Panc1 (cell line): ENCODE measurements at regions not wholly inside any gene's neighbourhood (a gene's known extent, or its start where the extent isn't known, plus 50 kb on each side); places are given as distances from the start of the nearest gene placed in this dataset.

Experiments
- ATAC-seq: fragments of 200-7000 bp; cut with Tn5 transposase; 2 replicates; pipeline ENCODE4 v1.9.1; 2020; ENCODE audit warnings: mild to moderate bottlenecking, moderate library complexity
- BruUV-seq: library from RNA; stranded (reverse); fragments of 400-500 nt; replicated peaks from 2 replicates; lab custom pipeline; 2021; lab: Mats Ljungman, UMichigan
- CTCF ChIA-PET: fragments of 300-600 bp; sonication (Branson Sonifier 250); formaldehyde crosslinking; loops from one replicate; lab custom pipeline; 2022; ENCODE audit warnings: antibody characterized with exemption; lab: Charles Lee
- POLR2A ChIA-PET: fragments of 300-600 bp; sonication (Branson Sonifier 250); formaldehyde crosslinking; loops from one replicate; lab custom pipeline; 2022; ENCODE audit warnings: antibody characterized with exemption; lab: Charles Lee
- DNase-seq: peaks from one replicate; pipeline ENCODE4 v3.0.0-alpha.2; 2010; ENCODE audit warnings: low read depth, low spot score
- H3K27ac ChIP-seq: 2 replicates; pipeline ENCODE4 v1.5.1; 2011; ENCODE audit warnings: mild to moderate bottlenecking, low read length, inconsistent platforms
- H3K27me3 ChIP-seq: fragments of 200-500 bp; sonication (Bioruptor generic); 2 replicates; pipeline ENCODE4 v1.6.0; 2014; ENCODE audit warnings: low read length, inconsistent platforms; ENCODE audit not compliant: control insufficient read depth, insufficient read depth
- H3K36me3 ChIP-seq: fragments of 200-500 bp; sonication (Bioruptor generic); 2 replicates; pipeline ENCODE4 v1.5.1; 2014; ENCODE audit warnings: inconsistent platforms, mild to moderate bottlenecking, low read length, moderate library complexity; ENCODE audit not compliant: control insufficient read depth, insufficient read depth
- H3K4me1 ChIP-seq: 2 replicates; pipeline ENCODE4 v1.5.1; 2011; ENCODE audit warnings: inconsistent platforms, mild to moderate bottlenecking, low read length, moderate library complexity; ENCODE audit not compliant: control insufficient read depth, insufficient read depth
- H3K4me3 ChIP-seq, 2 experiments: 2 replicates each; pipeline ENCODE4 v1.5.1; 2011 to 2012; ENCODE audit warnings: low read depth in 2 of 2, low read length in 2 of 2, mild to moderate bottlenecking in 2 of 2, inconsistent platforms in 1 of 2, moderate library complexity in 1 of 2
- H3K9me3 ChIP-seq: fragments of 200-500 bp; sonication (Bioruptor generic); 2 replicates; pipeline ENCODE4 v1.5.1; 2014; ENCODE audit warnings: low read depth, mild to moderate bottlenecking, inconsistent platforms, low read length, moderate library complexity; ENCODE audit not compliant: control insufficient read depth, insufficient read depth
- CTCF ChIP-seq: fragments of 450-650 bp; IDR thresholded peaks from 2 replicates; pipeline ENCODE4 v1.5.1; 2017; ENCODE audit warnings: mild to moderate bottlenecking
- POLR2AphosphoS5 ChIP-seq: IDR thresholded peaks from 2 replicates; pipeline ENCODE4 v1.6.1; 2012; ENCODE audit warnings: mild to moderate bottlenecking, low read depth, low read length, moderate library complexity
- REST ChIP-seq, 2 experiments: IDR thresholded peaks; 2 replicates each; pipeline ENCODE4 v1.6.1; 2011 to 2012; ENCODE audit warnings: low read depth in 2 of 2, control low read depth in 1 of 2, low read length in 1 of 2, mild to moderate bottlenecking in 1 of 2, moderate library complexity in 1 of 2; ENCODE audit not compliant: insufficient read depth in 1 of 2
- SIN3A ChIP-seq: IDR thresholded peaks from 2 replicates; pipeline ENCODE4 v1.6.1; 2012; ENCODE audit warnings: low read depth, mild to moderate bottlenecking, low read length, moderate library complexity, borderline replicate concordance; ENCODE audit not compliant: insufficient read depth
- TCF7L2 ChIP-seq: IDR thresholded peaks from 2 replicates; pipeline ENCODE4 v1.6.1; 2011; ENCODE audit warnings: mild to moderate bottlenecking, low read depth, low read length, inconsistent platforms
- in situ Hi-C: cut with HindIII; loops from 2 replicates; pipeline ENCODE4 v1.10.0; 2016; ENCODE audit warnings: low sequenced_read_pairs, low pct_unique_long_range_greater_than_20kb
- intact Hi-C: fragments of 100-400 bp; cut with micrococcal nuclease; formaldehyde crosslinking; loops from one replicate; pipeline ENCODE4 v1.10.0; 2022; ENCODE audit not compliant: unreplicated experiment

- in situ Hi-C loops = no loop called here
- Histone ChIP-seq H3K36me3 (no peaks in the 10 kb centered on the region), H3K4me3 (no peak overlapping the region), H3K4me1 (no peaks in the 10 kb centered on the region), H3K27me3 (no peaks in the 10 kb centered on the region), H3K9me3 (no peaks in the 10 kb centered on the region), H3K27ac (no peak overlapping the region)
- no TSS peak for BruUV-seq
- no peak for ATAC-seq
- ChIA-PET CTCF (no interaction called here), POLR2A (no interaction called here)
- intact Hi-C loops = no loop called here
- TF ChIP-seq TCF7L2 = no peak
- no peak for TF ChIP-seq POLR2AphosphoS5
- no peak for TF ChIP-seq SIN3A
- no peak for TF ChIP-seq REST (IDR thresholded peaks at IDR 0.05; ENCODE audit: insufficient read depth in 1 of 2, low read depth in 2 of 2, low read length in 1 of 2)
- DNase-seq = no peak
These were observed 541.7 kb upstream of the ZNF385D start for GRCh38 chr3:22292681-22293080.

GRCh38 chr3:22296601-22297000 is 545.6 kb upstream of the ZNF385D start:
- ATAC-seq (no peak), DNase-seq (no peak)
- in situ Hi-C loops = no loop called here
- ChIA-PET POLR2A (no interaction called here), CTCF (no interaction called here)
- Histone ChIP-seq H3K4me1 (no peaks in the 10 kb centered on the region), H3K4me3 (no peak overlapping the region), H3K9me3 (no peaks in the 10 kb centered on the region), H3K27me3 (no peaks in the 10 kb centered on the region), H3K27ac (no peak overlapping the region), H3K36me3 (no peaks in the 10 kb centered on the region)
- intact Hi-C loops = no loop called here
- TF ChIP-seq CTCF = no peak
- no peak for TF ChIP-seq SIN3A
- BruUV-seq = no TSS peak

GRCh38 chr3:22297436-22297835 is 546.4 kb upstream of the ZNF385D start:
- no peak for ATAC-seq

More at GRCh38 chr3:22297436-22297835, 546.4 kb upstream of the ZNF385D start:
- ChIA-PET CTCF (no interaction called here), POLR2A (no interaction called here)
- no TSS peak for BruUV-seq
- no peaks in the 10 kb centered on the region for H3K4me1 ChIP-seq
- H3K36me3 ChIP-seq = no peaks in the 10 kb centered on the region
- H3K27ac ChIP-seq = no peak overlapping the region
- DNase-seq = no peak
- no peaks in the 10 kb centered on the region for H3K27me3 ChIP-seq
- H3K9me3 ChIP-seq = no peaks in the 10 kb centered on the region
- in situ Hi-C loops (no loop called here), intact Hi-C loops (no loop called here)
- TF ChIP-seq TCF7L2 = no peak
- no peak for TF ChIP-seq SIN3A
- no peak for TF ChIP-seq REST (IDR thresholded peaks at IDR 0.05; ENCODE audit: insufficient read depth in 1 of 2, low read depth in 2 of 2, low read length in 1 of 2)
- TF ChIP-seq POLR2AphosphoS5 = no peak
- TF ChIP-seq CTCF = no peak
- no peak overlapping the region for H3K4me3 ChIP-seq
